Astrocyte (in vitro differentiated cells and primary cell): ENCODE measurements at regions not wholly inside any gene's neighbourhood (a gene's known extent, or its start where the extent isn't known, plus 50 kb on each side); places are given as distances from the start of the nearest gene placed in this dataset.
A peak's percentile ranks its signal among the peaks of the same experiment; 100 is the strongest.

Experiments
- DNase-seq: peaks from one replicate; pipeline ENCODE4 v3.0.0-alpha.2; 2010; ENCODE audit warnings: low read depth
- FAIRE-seq: peaks from 2 replicates; lab custom pipeline; 2011; peaks lifted over from hg19 to GRCh38; lab: Jason Lieb, UNC
- H2AFZ ChIP-seq: 2 replicates; pipeline ENCODE4 v1.6.0; 2012; ENCODE audit warnings: low read depth, low read length, inconsistent platforms
- H3K27ac ChIP-seq: 2 replicates; pipeline ENCODE4 v1.5.1; 2011; ENCODE audit warnings: low read depth, low read length, inconsistent platforms
- H3K27me3 ChIP-seq: 2 replicates; pipeline ENCODE4 v1.6.0; 2011; ENCODE audit warnings: low read length, inconsistent platforms; ENCODE audit not compliant: insufficient read depth
- H3K36me3 ChIP-seq: 2 replicates; pipeline ENCODE4 v1.5.1; 2011; ENCODE audit warnings: low read length, inconsistent platforms; ENCODE audit not compliant: insufficient read depth
- H3K4me1 ChIP-seq: 2 replicates; pipeline ENCODE4 v1.5.1; 2011; ENCODE audit warnings: low read length, inconsistent platforms; ENCODE audit not compliant: insufficient read depth
- H3K4me2 ChIP-seq: 2 replicates; pipeline ENCODE4 v1.6.0; 2012; ENCODE audit warnings: low read length, inconsistent platforms
- H3K4me3 ChIP-seq: 2 replicates; pipeline ENCODE4 v1.5.1; 2011; ENCODE audit warnings: low read depth, mild to moderate bottlenecking, low read length, inconsistent platforms; ENCODE audit not compliant: insufficient read depth
- H3K79me2 ChIP-seq: 2 replicates; pipeline ENCODE4 v1.6.0; 2012; ENCODE audit warnings: mild to moderate bottlenecking, low read length, inconsistent platforms; ENCODE audit not compliant: insufficient read depth
- H3K9ac ChIP-seq: 2 replicates; pipeline ENCODE4 v1.6.0; 2012; ENCODE audit warnings: mild to moderate bottlenecking, low read length, inconsistent platforms
- H3K9me3 ChIP-seq: 2 replicates; pipeline ENCODE4 v1.5.1; 2012; ENCODE audit warnings: low read depth, mild to moderate bottlenecking, low read length, inconsistent platforms; ENCODE audit not compliant: insufficient read depth
- H4K20me1 ChIP-seq: 2 replicates; pipeline ENCODE4 v1.6.0; 2012; ENCODE audit warnings: low read length, inconsistent platforms; ENCODE audit not compliant: insufficient read depth
- H3K27ac Mint-ChIP-seq: one replicate; pipeline ENCODE4 v1.8.0; 2021; ENCODE audit warnings: mild to moderate bottlenecking, mixed read lengths; ENCODE audit not compliant: unreplicated experiment
- H3K27me3 Mint-ChIP-seq: one replicate; pipeline ENCODE4 v1.8.0; 2021; ENCODE audit warnings: low read depth, mixed read lengths; ENCODE audit not compliant: unreplicated experiment
- H3K36me3 Mint-ChIP-seq: one replicate; pipeline ENCODE4 v1.8.0; 2021; ENCODE audit warnings: low read depth, mixed read lengths; ENCODE audit not compliant: unreplicated experiment
- H3K4me1 Mint-ChIP-seq: one replicate; pipeline ENCODE4 v1.8.0; 2021; ENCODE audit warnings: low read depth, mixed read lengths; ENCODE audit not compliant: unreplicated experiment
- H3K4me3 Mint-ChIP-seq: one replicate; pipeline ENCODE4 v1.8.0; 2021; ENCODE audit warnings: mild to moderate bottlenecking, moderate library complexity, mixed read lengths; ENCODE audit not compliant: unreplicated experiment
- H3K9me3 Mint-ChIP-seq: one replicate; pipeline ENCODE4 v1.8.0; 2021; ENCODE audit warnings: mild to moderate bottlenecking, mixed read lengths; ENCODE audit not compliant: unreplicated experiment
- CTCF ChIP-seq: IDR thresholded peaks from 2 replicates; pipeline ENCODE4 v1.5.1; 2011; ENCODE audit warnings: low read depth, mild to moderate bottlenecking, inconsistent platforms, low read length, moderate library complexity; ENCODE audit not compliant: insufficient read depth
- EZH2 ChIP-seq: IDR thresholded peaks from 2 replicates; pipeline ENCODE4 v1.6.1; 2012; ENCODE audit warnings: mild to moderate bottlenecking, low read length, inconsistent platforms; ENCODE audit not compliant: insufficient read depth

DNA sequence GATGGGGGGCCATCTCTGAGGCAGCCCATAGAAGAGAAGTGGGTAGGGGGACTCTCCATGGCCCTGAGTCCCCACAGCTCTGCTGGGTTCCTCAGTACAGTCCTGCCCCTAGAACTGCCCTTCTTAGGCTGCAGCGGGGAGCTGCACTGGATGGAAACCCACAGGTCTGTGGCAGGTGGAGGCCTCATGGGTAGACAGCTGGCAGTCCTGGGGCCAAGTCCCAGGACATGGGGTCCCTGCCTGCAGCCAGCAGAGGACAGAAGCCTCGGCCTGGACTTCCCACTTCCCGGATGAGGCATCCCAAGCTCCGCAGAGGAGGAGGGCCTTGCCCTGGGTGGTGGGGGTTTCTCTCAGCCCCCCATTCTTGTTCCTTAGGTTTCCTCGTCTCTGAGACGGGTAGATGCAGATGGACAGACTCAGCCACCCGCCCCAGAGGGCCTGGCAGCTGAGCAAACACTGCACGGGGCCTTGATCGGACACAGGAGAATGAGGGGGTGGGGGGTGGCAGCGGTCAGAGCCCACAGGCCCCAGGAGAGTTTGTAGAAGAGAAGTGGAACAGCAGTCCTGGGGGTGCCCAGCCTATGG, 153.8 kb downstream of the C9orf50 start:
- no peaks in the 10 kb centered on the region for H4K20me1 ChIP-seq
- H3K36me3 ChIP-seq = no peaks in the 10 kb centered on the region
- H3K27me3 ChIP-seq = no peaks in the 10 kb centered on the region
- H3K9me3 ChIP-seq = no peaks in the 10 kb centered on the region
- no peak overlapping the region for H3K4me3 ChIP-seq
- H3K4me3 Mint-ChIP-seq = no peak overlapping the region
- DNase-seq (no peak), FAIRE-seq (no peak)
- no peak overlapping the region for H3K9ac ChIP-seq
- no peak overlapping the region for H3K27ac ChIP-seq
- no peak overlapping the region for H2AFZ ChIP-seq
- H3K27ac Mint-ChIP-seq = no peak overlapping the region
- peaks cover 14% of the 10 kb centered on the region for H3K27me3 Mint-ChIP-seq
- no peak overlapping the region for H3K4me2 ChIP-seq
- H3K79me2 ChIP-seq = no peaks in the 10 kb centered on the region
- H3K4me1 ChIP-seq = peaks cover 22% of the 10 kb centered on the region
- H3K4me1 Mint-ChIP-seq = peaks cover 24% of the 10 kb centered on the region
- no peaks in the 10 kb centered on the region for H3K36me3 Mint-ChIP-seq
- TF ChIP-seq CTCF = no peak
- TF ChIP-seq EZH2 = no peak
- no peaks in the 10 kb centered on the region for H3K9me3 Mint-ChIP-seq

- Histone ChIP-seq H2AFZ (no peak overlapping the region), H3K79me2 (no peaks in the 10 kb centered on the region), H3K4me3 (no peak overlapping the region), H3K27me3 (no peaks in the 10 kb centered on the region), H3K4me2 (peak overlapping the region; percentile 32), H3K36me3 (no peaks in the 10 kb centered on the region), H3K4me1 (peaks cover 24% of the 10 kb centered on the region), H3K27ac (peak overlapping the region; percentile 13), H4K20me1 (no peaks in the 10 kb centered on the region), H3K9me3 (no peaks in the 10 kb centered on the region), H3K9ac (no peak overlapping the region)
- Mint-ChIP-seq H3K27ac (peak overlapping the region; percentile 72), H3K4me1 (peaks cover 24% of the 10 kb centered on the region), H3K9me3 (no peaks in the 10 kb centered on the region), H3K36me3 (no peaks in the 10 kb centered on the region), H3K4me3 (no peak overlapping the region), H3K27me3 (peaks cover 12% of the 10 kb centered on the region)
- no peak for TF ChIP-seq CTCF
- TF ChIP-seq EZH2 = no peak
- peak; percentile 47 for DNase-seq
- no peak for FAIRE-seq
Observed at GRCh38 chr9:129465834-129466535, 154.9 kb downstream of the C9orf50 start.
